Mesenchymal stem cell (in vitro differentiated cells and primary cell): ENCODE measurements at regions not wholly inside any gene's neighbourhood (a gene's known extent, or its start where the extent isn't known, plus 50 kb on each side); places are given as distances from the start of the nearest gene placed in this dataset.
"Not testable (repeated sequence)": the region's sequence is repeated elsewhere in the genome, so short reads cannot be mapped to it uniquely, and the experiment has no call there.

Experiments
- DNase-seq: peaks from one replicate; pipeline ENCODE4 v3.0.0-alpha.2; 2013
- H2AFZ ChIP-seq: one replicate; pipeline ENCODE4 v1.6.1; 2013; ENCODE audit warnings: low read depth, mild to moderate bottlenecking, control low read depth, inconsistent platforms, low read length, moderate library complexity
- H2AK5ac ChIP-seq: 2 replicates; pipeline ENCODE4 v1.6.1; 2013; ENCODE audit warnings: low read length, moderate library complexity, mild to moderate bottlenecking, inconsistent platforms; ENCODE audit not compliant: severe bottlenecking
- H2BK120ac ChIP-seq: one replicate; pipeline ENCODE4 v1.6.1; 2013; ENCODE audit warnings: low read depth, mild to moderate bottlenecking, inconsistent platforms, low read length, moderate library complexity
- H2BK12ac ChIP-seq, 2 experiments: one replicate each; pipeline ENCODE4 v1.6.1; 2013; ENCODE audit warnings: inconsistent platforms in 2 of 2, low read length in 2 of 2, mild to moderate bottlenecking in 2 of 2, moderate library complexity in 2 of 2, control low read depth in 1 of 2
- H2BK15ac ChIP-seq: one replicate; pipeline ENCODE4 v1.6.1; 2013; ENCODE audit warnings: mild to moderate bottlenecking, low read depth, inconsistent platforms; ENCODE audit not compliant: poor library complexity, severe bottlenecking
- H2BK5ac ChIP-seq: 2 replicates; pipeline ENCODE4 v1.6.1; 2013; ENCODE audit warnings: low read depth, mild to moderate bottlenecking, low read length, control low read depth, inconsistent platforms; ENCODE audit not compliant: poor library complexity, severe bottlenecking
- H3K14ac ChIP-seq, 2 experiments: one replicate each; pipeline ENCODE4 v1.6.1; 2013; ENCODE audit warnings: inconsistent platforms in 2 of 2, low read length in 2 of 2, control low read depth in 1 of 2, mild to moderate bottlenecking in 1 of 2, moderate library complexity in 1 of 2
- H3K18ac ChIP-seq, 2 experiments: one replicate each; pipeline ENCODE4 v1.6.1; 2013; ENCODE audit warnings: inconsistent platforms in 2 of 2, low read length in 2 of 2, control low read depth in 1 of 2, low read depth in 1 of 2, mild to moderate bottlenecking in 1 of 2
- H3K23ac ChIP-seq, 2 experiments: one replicate each; pipeline ENCODE4 v1.6.1; 2013; ENCODE audit warnings: inconsistent platforms in 2 of 2, low read length in 2 of 2, mild to moderate bottlenecking in 2 of 2, moderate library complexity in 2 of 2, control low read depth in 1 of 2
- H3K27ac ChIP-seq: 2 replicates; pipeline ENCODE4 v1.5.1; 2013; ENCODE audit warnings: mild to moderate bottlenecking, moderate library complexity, low read length, control low read depth, inconsistent platforms; ENCODE audit not compliant: poor library complexity, severe bottlenecking
- H3K27me3 ChIP-seq, 2 experiments: 2 replicates each; pipeline versions ENCODE4 v1.6.1 to v1.7.0; 2013; ENCODE audit warnings: low read length in 2 of 2, mild to moderate bottlenecking in 2 of 2, moderate library complexity in 2 of 2, control low read depth in 1 of 2, inconsistent platforms in 1 of 2; ENCODE audit not compliant: control insufficient read depth in 1 of 2, insufficient read depth in 1 of 2
- H3K36me3 ChIP-seq, 2 experiments: 2 replicates each; pipeline versions ENCODE4 v1.6.1 to v1.7.0; 2013; ENCODE audit warnings: low read length in 2 of 2, control low read depth in 1 of 2, inconsistent platforms in 1 of 2, low read depth in 1 of 2, mild to moderate bottlenecking in 1 of 2; ENCODE audit not compliant: insufficient read depth in 2 of 2, control insufficient read depth in 1 of 2
- H3K4ac ChIP-seq, 2 experiments: one replicate each; pipeline ENCODE4 v1.6.1; 2013; ENCODE audit warnings: inconsistent platforms in 2 of 2, low read length in 2 of 2, mild to moderate bottlenecking in 2 of 2, moderate library complexity in 2 of 2, control low read depth in 1 of 2, low read depth in 1 of 2
- H3K4me1 ChIP-seq: 2 replicates; pipeline ENCODE4 v1.6.1; 2013; ENCODE audit warnings: low read depth, low read length, control low read depth; ENCODE audit not compliant: control insufficient read depth, insufficient read depth
- H3K4me2 ChIP-seq: 2 replicates; pipeline ENCODE4 v1.6.1; 2013; ENCODE audit warnings: low read length, mild to moderate bottlenecking, inconsistent platforms; ENCODE audit not compliant: poor library complexity, severe bottlenecking
- H3K4me3 ChIP-seq, 2 experiments: 2 replicates each; pipeline versions ENCODE4 v1.5.1 to v1.7.0; 2013; ENCODE audit warnings: low read length in 2 of 2, mild to moderate bottlenecking in 2 of 2, control low read depth in 1 of 2, low read depth in 1 of 2; ENCODE audit not compliant: insufficient read depth in 1 of 2
- H3K79me1 ChIP-seq: replicated peaks from 2 replicates; pipeline ENCODE4 v1.6.1; 2013; ENCODE audit warnings: mild to moderate bottlenecking, control low read depth, low read length, inconsistent platforms; ENCODE audit not compliant: poor library complexity, severe bottlenecking
- H3K9ac ChIP-seq: 2 replicates; pipeline ENCODE4 v1.7.0; 2013; ENCODE audit warnings: mild to moderate bottlenecking, low read length, moderate library complexity
- H3K9me3 ChIP-seq: 2 replicates; pipeline ENCODE4 v1.7.0; 2013; ENCODE audit warnings: mild to moderate bottlenecking, low read length; ENCODE audit not compliant: control insufficient read depth
- H4K8ac ChIP-seq: one replicate; pipeline ENCODE4 v1.6.1; 2013; ENCODE audit warnings: inconsistent platforms, mild to moderate bottlenecking, low read length, moderate library complexity
- H4K91ac ChIP-seq: one replicate; pipeline ENCODE4 v1.6.1; 2013; ENCODE audit warnings: mild to moderate bottlenecking, low read length, inconsistent platforms
- WGBS: methylation state at CpG from one replicate; pipeline ENCODE4 v1.1.7; 2013; ENCODE audit warnings: mixed read lengths; 5-methylcytosine and 5-hydroxymethylcytosine counted together

- no peaks in the 10 kb centered on the region for H3K9me3 ChIP-seq
- H2BK15ac ChIP-seq, result no peak overlapping the region
- H3K4me1 ChIP-seq, result peaks cover 2% of the 10 kb centered on the region
- no peaks in the 10 kb centered on the region for H3K36me3 ChIP-seq
- H3K27ac ChIP-seq, result no peak overlapping the region
- no peak overlapping the region for H3K4ac ChIP-seq
- no peak overlapping the region for H3K18ac ChIP-seq
- H2BK120ac ChIP-seq, result no peak overlapping the region
- no peak overlapping the region for H4K8ac ChIP-seq
- no peaks in the 10 kb centered on the region for H3K27me3 ChIP-seq
- 93% methylated on average over 4 of the region's 5 CpGs for WGBS
- no peak overlapping the region for H3K4me3 ChIP-seq
- no peak overlapping the region for H3K4me2 ChIP-seq
- H3K23ac ChIP-seq, result no peak overlapping the region
- no peak for DNase-seq
- H2BK5ac ChIP-seq, result no peak overlapping the region
- H2BK12ac ChIP-seq, result peak overlapping the region in 1 of 2 experiments; percentile 67
- H3K14ac ChIP-seq, result no peak overlapping the region
- no peaks in the 10 kb centered on the region for H3K79me1 ChIP-seq
- no peak overlapping the region for H2AK5ac ChIP-seq
- H4K91ac ChIP-seq, result no peak overlapping the region
- no peak overlapping the region for H2AFZ ChIP-seq
- H3K9ac ChIP-seq, result no peak overlapping the region
Observed at GRCh38 chr18:10170375-10170774, 256.6 kb downstream of the VAPA start.

- H3K4me3 ChIP-seq, H3K27ac ChIP-seq, H3K4me1 ChIP-seq, H3K27me3 ChIP-seq, H3K4me2 ChIP-seq, H3K14ac ChIP-seq, H2BK12ac ChIP-seq, H2AFZ ChIP-seq, H3K18ac ChIP-seq, DNase-seq, H2BK120ac ChIP-seq, H2BK5ac ChIP-seq, H3K4ac ChIP-seq, H3K23ac ChIP-seq, H3K9ac ChIP-seq, H2BK15ac ChIP-seq, H3K36me3 ChIP-seq, H3K79me1 ChIP-seq, H4K91ac ChIP-seq, H4K8ac ChIP-seq, H2AK5ac ChIP-seq, H3K9me3 ChIP-seq: not testable (repeated sequence)
- no CpG with 5 or more reads among the region's 2 CpGs for WGBS
Observed at GRCh38 chr18:10175333-10175732, 261.5 kb downstream of the VAPA start.

- not testable (repeated sequence) for H2BK5ac ChIP-seq, H3K9me3 ChIP-seq, H2BK120ac ChIP-seq, H3K36me3 ChIP-seq, H2AFZ ChIP-seq, H3K23ac ChIP-seq, H4K91ac ChIP-seq, H3K14ac ChIP-seq, H3K4me3 ChIP-seq, H3K4ac ChIP-seq, H3K4me1 ChIP-seq, H3K18ac ChIP-seq, DNase-seq, H3K9ac ChIP-seq, H3K27ac ChIP-seq, H2BK12ac ChIP-seq, H2BK15ac ChIP-seq, H3K27me3 ChIP-seq, H4K8ac ChIP-seq, H3K79me1 ChIP-seq, H2AK5ac ChIP-seq, H3K4me2 ChIP-seq
- WGBS, result 100% methylated on average over 1 of the region's 6 CpGs
Observed at GRCh38 chr18:10179326-10179725, 265.5 kb downstream of the VAPA start.

- no peak overlapping the region for H3K18ac ChIP-seq
- no peak overlapping the region for H3K27ac ChIP-seq
- H3K79me1 ChIP-seq, result no peaks in the 10 kb centered on the region
- no peak overlapping the region for H2AFZ ChIP-seq
- no peak overlapping the region for H3K23ac ChIP-seq
- peaks cover 5% of the 10 kb centered on the region for H3K4me1 ChIP-seq
- no peak overlapping the region for H2AK5ac ChIP-seq
- no peak overlapping the region for H3K4me3 ChIP-seq
- peak overlapping the region; percentile 54 for H2BK15ac ChIP-seq
- no peak overlapping the region for H2BK5ac ChIP-seq
- H3K4ac ChIP-seq, result no peak overlapping the region
- H3K4me2 ChIP-seq, result no peak overlapping the region
- no peaks in the 10 kb centered on the region for H3K27me3 ChIP-seq
- no peak overlapping the region for H4K8ac ChIP-seq
- 89% methylated on average over 11 of the region's 11 CpGs for WGBS
- DNase-seq, result no peak
- H2BK12ac ChIP-seq, result no peak overlapping the region
- H3K9me3 ChIP-seq, result no peaks in the 10 kb centered on the region
- no peak overlapping the region for H3K9ac ChIP-seq
- no peak overlapping the region for H3K14ac ChIP-seq
- H2BK120ac ChIP-seq, result no peak overlapping the region
- no peaks in the 10 kb centered on the region for H3K36me3 ChIP-seq
- H4K91ac ChIP-seq, result no peak overlapping the region
Observed at GRCh38 chr18:10182009-10182624, 268.3 kb downstream of the VAPA start.
